Lower leg skin (tissue), 3 donors: ENCODE measurements at regions not wholly inside any gene's neighbourhood (a gene's known extent, or its start where the extent isn't known, plus 50 kb on each side); places are given as distances from the start of the nearest gene placed in this dataset.

ENCODE experiments used
- CTCF ChIP-seq, 3 donors: fragments of 450-650 bp; IDR thresholded peaks; one replicate each; pipeline ENCODE4 v1.5.1; 2016; ENCODE audit warnings: antibody characterized with exemption in 3 of 3, mild to moderate bottlenecking in 3 of 3, moderate library complexity in 2 of 3
- POLR2A ChIP-seq, 2 donors: fragments of 450-650 bp; IDR thresholded peaks; one replicate each; pipeline ENCODE4 v1.6.1; 2016 to 2017; ENCODE audit warnings: antibody characterized with exemption in 2 of 2, mild to moderate bottlenecking in 1 of 2, moderate library complexity in 1 of 2

GRCh38 chr2:228268301-228268700 lies 86.8 kb upstream of the SPHKAP start:
- TF ChIP-seq CTCF (IDR thresholded peaks at IDR 0.05) (no peak), POLR2A (IDR thresholded peaks at IDR 0.05) (no peak)
